SK-MEL-5 (cell line): ENCODE measurements at regions not wholly inside any gene's neighbourhood (a gene's known extent, or its start where the extent isn't known, plus 50 kb on each side); places are given as distances from the start of the nearest gene placed in this dataset.
"Not testable (repeated sequence)": the region's sequence is repeated elsewhere in the genome, so short reads cannot be mapped to it uniquely, and the experiment has no call there.

Source experiments
- DNase-seq: peaks from one replicate; pipeline ENCODE4 v3.0.0-alpha.2; 2016; ENCODE audit warnings: low read depth, low spot score
- in situ Hi-C: cut with HindIII; loops from 2 replicates; pipeline ENCODE4 v1.10.0; 2016; ENCODE audit warnings: low sequenced_read_pairs, high pct_unique_total_duplicates, low pct_unique_long_range_greater_than_20kb

DNA sequence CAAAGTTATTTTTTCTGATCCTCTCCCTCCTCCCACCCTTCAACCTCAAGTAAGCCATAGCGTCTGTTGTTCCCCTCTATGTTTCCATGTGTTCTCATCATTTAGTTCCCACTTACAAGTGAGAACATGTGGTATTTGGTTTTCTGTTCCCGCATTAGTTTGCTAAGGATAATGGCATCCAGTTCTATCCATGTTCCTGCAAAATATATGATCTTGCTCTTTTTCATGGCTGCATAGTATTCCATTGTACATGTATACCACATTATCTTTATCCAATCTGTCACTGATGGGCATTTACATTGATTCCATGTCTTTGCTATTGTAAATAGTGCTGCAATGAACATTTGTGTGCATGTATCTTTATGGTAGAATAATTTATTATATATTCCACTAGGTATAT, 252.0 kb upstream of the ACVR2A start:
- in situ Hi-C loops, DNase-seq: not testable (repeated sequence)

DNA sequence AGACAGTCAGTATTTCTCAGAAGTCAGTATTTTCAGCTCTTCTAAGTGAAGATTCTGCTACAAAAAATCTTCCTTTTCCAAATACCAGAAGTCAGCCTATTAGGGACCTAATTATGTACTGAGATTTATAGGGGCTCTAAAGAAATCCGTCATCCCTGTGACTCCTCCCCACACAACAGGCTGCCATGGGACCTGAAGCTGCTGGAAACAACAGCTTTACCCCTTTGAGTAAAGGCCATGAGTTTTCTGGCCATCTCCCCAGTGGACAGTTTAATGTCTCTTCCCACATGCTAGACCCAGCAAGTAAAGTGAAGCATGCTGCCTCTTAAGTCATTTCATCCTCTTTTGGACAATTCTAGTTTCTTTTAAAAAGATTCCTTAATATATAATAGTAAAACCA, 255.7 kb upstream of the ACVR2A start:
- no peak for DNase-seq
- in situ Hi-C loops, result no loop called here

DNA sequence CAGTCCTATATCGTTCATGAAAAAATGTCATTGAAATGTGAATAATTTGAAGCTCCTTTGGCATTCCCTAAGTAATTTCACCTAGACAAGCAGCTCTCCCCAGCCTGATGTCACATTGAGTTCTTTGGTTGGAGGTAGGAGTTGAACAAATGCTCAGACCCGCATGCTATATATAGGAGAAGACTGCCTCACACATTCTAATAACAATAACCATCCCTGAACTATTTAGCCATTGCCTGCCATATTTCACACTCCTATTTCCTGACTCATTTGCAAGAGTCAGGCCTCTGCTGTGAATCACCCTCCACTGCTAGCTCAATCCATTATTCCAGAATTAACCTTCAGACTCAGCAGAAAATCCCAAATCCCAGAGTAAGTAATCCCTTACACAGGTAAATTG, 256.6 kb upstream of the ACVR2A start:
- in situ Hi-C loops, result no loop called here
- DNase-seq, result no peak

DNA sequence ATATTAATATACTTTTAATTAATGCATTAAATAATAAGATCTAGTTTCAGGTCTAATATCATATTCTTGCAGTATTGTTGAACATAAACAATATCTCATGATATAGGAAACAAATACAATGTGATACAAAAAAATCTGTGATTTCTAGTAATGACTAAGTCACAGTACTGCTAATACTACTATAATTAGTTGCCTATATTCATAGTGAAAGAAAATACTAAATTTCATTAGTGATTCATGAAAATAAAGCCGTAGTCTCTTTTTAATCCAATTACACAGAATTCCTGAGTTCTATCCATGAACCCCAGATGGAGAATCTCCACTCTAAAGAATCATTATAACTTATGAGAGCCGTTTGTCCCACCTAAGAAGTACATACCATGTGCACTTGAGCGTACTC, 266.3 kb upstream of the ACVR2A start:
- in situ Hi-C loops, result no loop called here
- DNase-seq, result no peak

DNA sequence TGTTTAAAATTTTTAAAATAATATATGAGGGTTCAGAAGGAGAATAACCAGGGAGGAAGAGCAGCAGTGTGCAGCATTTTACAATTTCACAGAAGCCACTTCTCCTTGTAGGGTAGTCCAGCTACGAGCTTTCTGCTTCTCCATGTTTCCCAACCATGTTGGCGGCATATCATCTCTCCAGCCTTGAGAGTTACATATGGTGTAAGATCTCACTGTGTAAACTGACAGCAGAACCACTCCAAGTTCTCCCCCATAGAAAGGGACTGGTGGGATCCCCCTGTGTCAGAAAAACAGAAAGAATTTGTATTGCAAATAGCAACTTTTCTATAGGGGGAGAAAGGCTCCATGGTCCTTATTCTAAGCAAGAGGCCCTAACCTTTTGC, 266.8 kb upstream of the ACVR2A start:
- in situ Hi-C loops, result no loop called here
- DNase-seq, result no peak

DNA sequence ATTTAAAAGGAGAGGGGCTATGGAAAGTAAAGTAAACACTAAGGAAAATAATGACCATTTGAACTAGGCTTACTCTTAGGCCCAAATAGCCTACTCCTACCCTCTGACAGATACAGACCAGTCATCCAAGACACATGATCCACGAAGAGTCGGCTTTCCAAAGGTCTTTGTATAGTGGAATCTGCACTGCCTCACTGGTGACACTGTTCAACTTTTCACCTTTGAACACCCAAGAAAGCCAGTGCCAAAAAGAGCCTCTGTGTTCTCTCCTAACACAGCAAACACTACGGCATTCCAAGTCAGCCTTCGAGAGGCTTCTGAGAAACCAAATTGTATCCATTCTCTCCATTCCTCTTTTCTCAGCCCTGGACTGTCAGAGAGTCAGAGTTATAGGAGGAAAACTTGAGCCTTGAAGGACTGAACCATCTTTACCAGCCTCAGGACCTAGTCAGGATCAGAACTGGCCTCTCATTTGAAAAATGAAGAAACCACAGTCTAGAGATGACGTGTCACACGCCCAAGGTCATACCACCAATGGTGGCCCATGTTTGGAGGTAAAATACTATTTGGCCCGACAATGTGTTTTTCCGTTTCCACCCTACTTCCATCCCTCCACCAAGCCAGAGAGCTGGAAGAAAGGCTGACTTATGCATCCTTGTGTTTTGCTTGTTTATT, 267.4 kb upstream of the ACVR2A start:
- in situ Hi-C loops, result no loop called here
- DNase-seq, result no peak

DNA sequence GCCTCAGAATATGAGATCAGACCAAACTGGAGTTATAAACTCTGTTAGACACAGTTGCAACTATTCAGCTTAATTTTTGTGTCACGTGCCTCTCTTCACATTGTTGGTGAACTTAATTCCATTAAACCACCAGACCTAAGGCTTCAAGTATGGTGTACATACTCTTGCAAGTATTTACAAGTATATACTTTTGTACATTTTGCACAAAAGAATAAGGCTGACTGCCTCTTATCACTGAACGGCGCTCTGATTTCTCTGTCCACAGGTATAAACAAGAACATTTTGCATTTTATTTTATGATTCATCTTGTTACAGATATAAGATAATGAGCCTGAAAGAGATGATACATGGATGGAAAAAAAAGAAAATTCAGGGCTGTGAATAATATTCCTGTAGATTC, 269.7 kb upstream of the ACVR2A start:
- in situ Hi-C loops, result no loop called here
- DNase-seq, result no peak

DNA sequence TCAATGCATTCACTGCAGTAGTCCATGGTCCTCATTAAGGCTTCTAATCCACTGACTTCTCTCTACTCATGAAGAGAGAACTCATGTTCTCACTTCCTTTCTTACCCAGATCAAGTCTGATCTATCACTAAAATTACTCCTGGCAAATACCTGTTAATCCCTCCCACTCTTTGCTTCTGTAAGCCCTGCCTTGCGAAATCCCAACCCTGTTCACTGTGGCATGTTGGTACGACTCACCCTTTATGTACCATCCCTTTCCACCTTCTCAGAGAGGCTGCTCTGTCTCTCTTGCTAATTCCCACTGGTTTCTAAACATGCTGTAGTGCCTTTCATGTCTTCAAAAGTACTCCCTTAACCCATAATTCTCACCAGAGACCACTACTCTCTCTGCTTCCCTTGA, 272.2 kb upstream of the ACVR2A start:
- no peak for DNase-seq
- in situ Hi-C loops, result no loop called here

DNA sequence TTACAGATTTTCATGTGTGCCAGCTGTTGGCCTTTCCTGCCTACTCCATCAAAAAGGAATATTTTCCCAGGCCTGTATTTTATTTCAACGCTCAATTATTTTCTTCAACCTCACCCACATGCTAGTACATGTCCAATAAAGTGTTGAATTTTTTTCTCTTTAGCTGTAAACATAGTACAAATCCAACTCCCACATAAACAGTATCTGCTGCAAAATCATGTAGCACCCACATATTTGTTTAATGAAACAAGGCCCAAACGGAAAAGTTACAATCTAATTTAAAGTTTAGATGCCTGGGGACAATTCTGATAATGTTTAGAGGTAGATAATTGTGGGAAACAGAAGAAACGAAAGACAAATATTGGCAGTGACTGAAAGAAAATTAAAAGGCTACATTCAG, 275.4 kb upstream of the ACVR2A start:
- in situ Hi-C loops, result no loop called here
- no peak for DNase-seq

DNA sequence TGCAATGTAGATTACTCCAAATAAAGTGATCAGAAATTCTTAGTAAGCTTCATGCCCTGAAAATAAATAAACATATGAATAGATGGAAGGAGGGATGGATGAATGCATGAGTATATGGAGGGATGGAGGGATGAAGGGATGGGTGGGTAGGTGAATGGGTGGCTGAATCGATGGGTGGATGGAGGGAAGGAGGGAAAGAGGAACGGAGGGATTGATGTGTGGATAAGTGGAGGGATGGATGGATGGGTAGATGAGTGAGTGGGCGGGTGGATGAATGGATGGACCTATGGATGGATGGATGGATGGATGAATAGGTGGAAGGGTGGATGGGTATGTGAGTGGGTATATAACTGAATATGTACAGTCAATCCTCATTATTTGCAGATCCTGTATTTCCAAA, 276.7 kb upstream of the ACVR2A start:
- no peak for DNase-seq
- in situ Hi-C loops, result no loop called here

DNA sequence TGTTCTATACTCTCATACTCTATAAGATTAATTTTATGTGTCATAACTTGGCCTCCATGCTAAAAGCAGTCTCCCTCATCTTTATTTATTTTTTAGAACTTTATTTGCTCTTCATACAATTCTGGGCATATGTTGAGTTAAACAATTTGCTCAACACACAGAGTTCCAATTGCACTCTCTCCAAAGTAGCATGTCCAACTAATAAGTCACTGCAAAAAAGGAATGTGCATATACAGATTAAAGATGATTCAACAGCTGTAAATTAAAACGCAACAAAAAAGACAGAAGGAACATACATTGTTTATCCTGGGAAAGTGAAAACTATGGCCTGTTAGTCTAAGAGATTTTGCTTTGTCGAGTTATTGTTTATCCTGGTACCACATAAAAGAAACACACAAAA, 277.7 kb upstream of the ACVR2A start:
- no peak for DNase-seq
- in situ Hi-C loops, result no loop called here

DNA sequence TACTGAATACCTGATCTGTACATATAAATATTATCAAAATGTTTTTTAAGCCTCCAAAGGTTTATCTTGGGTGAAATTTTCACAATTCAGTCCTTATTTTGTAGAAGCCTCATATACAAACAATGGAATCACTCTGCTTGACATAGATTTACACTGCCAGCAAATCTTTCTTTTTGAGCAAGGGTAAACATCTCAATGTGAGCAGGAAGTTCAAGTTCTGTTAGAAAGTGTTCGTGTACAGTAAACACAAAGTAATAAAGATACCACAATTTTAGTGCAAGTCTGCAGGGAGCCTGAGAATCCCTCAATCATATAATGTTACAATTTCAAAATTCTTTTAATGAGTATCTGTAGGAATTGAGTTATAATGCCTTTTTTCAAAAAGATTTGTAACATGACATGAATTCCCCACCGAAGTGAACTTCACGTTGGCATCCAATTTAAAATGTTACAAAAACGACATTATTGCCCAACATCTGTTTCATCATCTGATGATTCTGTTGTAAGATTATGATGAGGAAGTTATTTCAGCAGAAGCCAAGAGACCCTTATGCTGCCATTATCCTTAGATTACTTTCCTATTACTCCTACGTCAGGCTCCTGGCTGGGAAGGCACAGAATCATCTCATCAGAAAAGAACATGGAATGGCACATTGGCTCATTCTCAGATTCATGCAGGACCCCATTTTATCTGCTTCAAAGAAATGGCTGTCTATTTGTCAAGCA, 283.9 kb upstream of the ACVR2A start:
- DNase-seq, result no peak
- in situ Hi-C loops, result no loop called here

DNA sequence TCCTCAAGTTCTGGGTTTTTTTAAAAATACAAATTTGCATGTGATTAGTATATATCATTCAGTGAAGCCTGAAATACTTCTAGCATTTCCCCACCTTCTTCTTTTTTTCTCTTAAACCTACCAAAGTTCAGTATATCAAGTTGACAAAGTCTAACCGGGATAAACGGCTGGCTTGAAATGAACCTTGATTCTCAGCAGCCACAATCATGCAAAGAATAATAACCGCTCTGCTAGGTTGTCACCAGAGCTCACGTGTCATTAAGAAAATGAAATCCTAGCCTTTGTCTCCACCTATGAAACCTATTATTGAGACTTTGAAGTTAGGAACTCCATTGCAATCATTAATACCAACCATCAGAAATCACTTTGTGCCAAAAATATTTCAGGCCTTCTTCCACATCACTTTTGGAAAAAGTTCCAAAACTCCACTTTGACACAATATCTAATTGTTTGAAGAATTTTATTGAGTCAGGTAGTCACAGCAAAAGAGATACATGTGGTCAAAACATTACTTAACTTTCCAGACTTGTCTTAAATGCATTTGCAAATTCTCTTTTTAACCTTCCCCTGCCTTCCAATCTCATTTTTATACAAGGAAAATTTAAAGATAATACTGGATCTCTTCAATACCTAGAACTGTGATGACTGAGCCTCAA, 285.6 kb upstream of the ACVR2A start:
- no peak for DNase-seq
- in situ Hi-C loops, result no loop called here

DNA sequence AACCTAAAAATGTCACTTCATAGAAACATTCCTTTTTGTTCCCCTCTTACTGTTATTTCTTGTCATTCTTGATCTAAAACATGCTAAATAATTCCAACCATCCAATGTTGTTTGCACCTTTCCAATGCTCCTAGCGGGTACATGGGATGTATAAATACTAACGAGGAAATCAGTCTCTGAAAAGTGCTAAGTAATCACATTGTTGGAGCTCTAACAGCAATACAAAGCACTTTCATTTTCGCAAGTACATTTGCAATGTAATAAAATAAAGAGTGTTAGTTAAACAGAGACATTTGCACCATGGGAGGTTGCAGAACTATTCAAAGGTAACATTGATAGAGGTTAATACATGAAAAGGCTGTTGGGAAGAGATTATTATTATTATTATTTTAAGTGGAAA, 286.2 kb upstream of the ACVR2A start:
- in situ Hi-C loops, result no loop called here
- no peak for DNase-seq

DNA sequence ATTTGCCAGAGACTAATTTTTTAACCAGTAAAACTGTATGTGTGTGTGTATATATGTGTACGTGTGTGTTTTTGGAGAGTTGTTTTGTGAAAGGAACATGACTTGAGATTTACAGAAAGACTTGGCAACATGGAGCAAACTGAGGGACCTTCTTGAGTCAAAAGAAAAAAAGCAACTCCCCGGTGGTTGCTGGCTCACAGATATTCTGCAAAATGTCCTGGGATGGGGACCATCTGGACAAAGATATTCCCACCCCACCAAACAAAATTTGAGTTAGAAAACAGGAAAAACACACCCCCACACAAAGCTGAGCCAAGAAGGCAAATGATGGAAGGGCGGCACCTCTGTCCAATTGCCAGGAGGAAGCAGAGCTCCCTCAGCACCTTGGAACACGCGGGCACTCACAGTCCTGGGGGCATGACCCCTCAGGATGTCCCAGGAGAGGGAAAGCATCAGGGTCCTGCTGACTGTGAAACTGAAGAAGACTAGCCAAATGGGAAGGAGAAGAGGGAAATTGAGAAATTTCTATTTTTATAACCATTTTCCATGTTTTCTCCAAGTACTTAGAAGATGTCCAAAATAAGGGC, 290.2 kb upstream of the ACVR2A start:
- in situ Hi-C loops, result no loop called here
- no peak for DNase-seq

DNA sequence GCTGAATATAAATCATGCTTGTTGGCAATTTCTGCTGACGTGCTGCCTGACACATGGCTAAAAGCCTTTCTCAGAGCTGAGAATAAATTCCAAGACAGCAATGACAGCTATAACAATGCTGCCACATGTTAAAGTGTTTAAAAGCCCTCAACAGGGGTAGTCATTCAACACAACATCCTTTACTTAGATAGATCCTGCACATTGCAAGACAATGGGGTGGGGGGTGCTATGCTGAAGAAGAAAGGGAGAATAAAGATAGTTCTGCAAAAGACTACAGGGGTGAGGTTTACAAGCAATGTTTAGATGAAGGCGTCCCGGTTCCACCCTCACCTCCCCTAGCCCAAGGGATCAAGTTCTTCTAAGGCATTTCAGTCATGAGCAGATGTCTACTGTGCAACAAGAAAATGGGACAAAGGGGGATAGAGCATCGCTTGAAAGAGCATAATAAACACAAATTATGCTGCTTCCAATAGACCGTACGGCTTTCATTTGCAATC, 291.0 kb upstream of the ACVR2A start:
- in situ Hi-C loops, result no loop called here

DNA sequence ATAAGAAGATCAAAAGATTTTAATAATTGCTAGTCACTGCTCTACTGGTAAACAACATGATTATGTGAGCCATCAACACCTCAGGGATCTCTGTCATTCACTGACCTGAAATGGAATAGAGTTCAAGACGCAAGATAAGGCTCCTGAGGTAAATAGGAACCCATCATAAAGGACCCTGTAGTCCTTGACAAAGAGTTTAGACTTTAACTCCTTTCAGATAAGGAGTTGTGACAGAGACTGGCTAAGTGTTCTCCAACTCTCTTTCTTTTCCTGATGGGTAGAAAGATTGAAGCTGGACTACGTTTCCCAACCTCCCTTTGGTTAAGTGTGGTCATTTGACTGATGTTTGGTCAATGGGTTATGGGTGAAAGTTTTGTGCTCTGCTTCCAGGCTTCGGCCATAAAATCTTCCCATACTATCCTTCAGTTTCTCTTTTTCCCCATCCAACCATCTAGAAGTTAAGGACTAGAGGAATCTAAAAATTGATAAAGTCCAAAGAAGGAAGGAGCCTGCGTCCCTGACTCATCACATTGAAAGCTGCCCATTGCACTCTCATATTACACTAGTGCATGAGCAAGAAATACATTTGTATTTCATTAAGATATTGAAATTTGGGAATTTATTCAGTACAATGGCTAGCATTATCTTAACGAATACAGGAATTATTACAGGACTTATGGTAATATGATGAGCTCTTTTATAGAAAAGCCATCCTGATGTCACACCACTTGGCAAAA, 293.7 kb upstream of the ACVR2A start:
- in situ Hi-C loops, result no loop called here
- no peak for DNase-seq

More for the DNA sequence above, 291.0 kb upstream of the ACVR2A start:
- no peak for DNase-seq

DNA sequence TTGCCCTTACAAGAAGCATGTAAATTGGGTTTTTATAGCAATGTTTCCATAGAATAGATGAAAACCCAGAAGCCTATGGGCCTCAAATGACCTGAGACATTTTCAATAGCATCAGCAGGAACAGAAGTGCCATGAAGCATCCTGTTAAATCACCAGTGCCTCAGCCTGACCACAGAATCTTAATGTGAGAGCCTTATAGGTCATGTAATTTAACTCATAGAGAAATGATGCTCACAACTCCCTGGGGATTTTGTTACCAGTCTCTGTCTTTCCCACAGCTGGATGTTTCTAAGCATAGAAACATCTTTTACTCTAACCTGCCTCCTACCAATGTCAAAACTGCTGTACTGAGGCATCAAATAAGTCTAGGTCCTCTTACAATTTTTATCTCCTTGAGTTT, 295.8 kb upstream of the ACVR2A start:
- in situ Hi-C loops, result no loop called here
- no peak for DNase-seq
